ENCODE measurements at regions not wholly inside any gene's neighbourhood (a gene's known extent, or its start where the extent isn't known, plus 50 kb on each side); places are given as distances from the start of the nearest gene placed in this dataset.

- no peak for DNase-seq
Observed at GRCh38 chr7:130999926-131000325, 265.9 kb upstream of the KLF14 start.

- DNase-seq, result no peak
Observed at GRCh38 chr7:131000389-131000788, 266.4 kb upstream of the KLF14 start.

GRCh38 chr7:131000873-131001272 is 266.9 kb upstream of the KLF14 start:
- DNase-seq, result no peak

GRCh38 chr7:131002600-131002999 is 268.6 kb upstream of the KLF14 start:
- DNase-seq, result no peak

- no peak for DNase-seq
Observed at GRCh38 chr7:131003634-131004033, 269.6 kb upstream of the KLF14 start.

GRCh38 chr7:131004371-131004770 is 270.4 kb upstream of the KLF14 start:
- DNase-seq, result no peak

- DNase-seq, result peak; percentile 69 to 75
Observed at GRCh38 chr7:131007439-131008330, 273.7 kb upstream of the KLF14 start.

GRCh38 chr7:131008840-131009711 is 275.1 kb upstream of the KLF14 start:
- DNase-seq, result no peak

GRCh38 chr7:131010029-131010716 is 276.2 kb upstream of the KLF14 start:
- DNase-seq, result no peak

GRCh38 chr7:131010717-131011431 is 276.9 kb upstream of the KLF14 start:
- no peak for DNase-seq

- no peak for DNase-seq
Observed at GRCh38 chr7:131011432-131011742, 277.4 kb upstream of the KLF14 start.

- no peak for DNase-seq
Observed at GRCh38 chr7:131011976-131012375, 278.0 kb upstream of the KLF14 start.

GRCh38 chr7:131012477-131013031 is 278.5 kb upstream of the KLF14 start:
- no peak for DNase-seq

GRCh38 chr7:131013716-131014115 is 279.7 kb upstream of the KLF14 start:
- DNase-seq, result no peak

GRCh38 chr7:131014906-131015656 is 281.1 kb upstream of the KLF14 start:
- no peak for DNase-seq

- DNase-seq, result no peak
Observed at GRCh38 chr7:131015657-131015958, 281.6 kb upstream of the KLF14 start.

- DNase-seq, result no peak
Observed at GRCh38 chr7:131016230-131016629, 282.2 kb upstream of the KLF14 start.

- DNase-seq, result no peak
Observed at GRCh38 chr7:131019351-131019750, 285.3 kb upstream of the KLF14 start.

GRCh38 chr7:131020759-131021261 is 286.8 kb upstream of the KLF14 start:
- DNase-seq, result no peak

- no peak for DNase-seq
Observed at GRCh38 chr7:131021460-131021859, 287.5 kb upstream of the KLF14 start.

- DNase-seq, result no peak
Observed at GRCh38 chr7:131021902-131022301, 287.9 kb upstream of the KLF14 start.

Measured in SHP77 (cell line).